ENCODE measurements at regions not wholly inside any gene's neighbourhood (a gene's known extent, or its start where the extent isn't known, plus 50 kb on each side); places are given as distances from the start of the nearest gene placed in this dataset.

- Histone ChIP-seq H3K36me3 (ENCODE audit: control insufficient read depth, insufficient read depth, low read length) (no peaks in the 10 kb centered on the region), H3K27me3 (replicated peaks; ENCODE audit: control insufficient read depth, insufficient read depth, low read length) (no peaks in the 10 kb centered on the region), H3K4me3 (replicated peaks; ENCODE audit: low read depth, low read length) (no peak overlapping the region)
- DNase-seq (ENCODE audit: extremely low read depth, insufficient read length) = no peak
- peak; percentile 26 for TF ChIP-seq CTCF (IDR thresholded peaks at IDR 0.05; ENCODE audit: insufficient read depth, low read length, poor library complexity, severe bottlenecking)
These were observed 143.0 kb upstream of the TARS1 start for GRCh38 chr5:33297760-33298216.

GRCh38 chr5:33299621-33300208, 141.1 kb upstream of the TARS1 start:
- no peaks in the 10 kb centered on the region for H3K36me3 ChIP-seq (ENCODE audit: control insufficient read depth, insufficient read depth, low read length)
- peak; percentile 13 for DNase-seq (ENCODE audit: extremely low read depth, insufficient read length)
- no peak overlapping the region for H3K4me3 ChIP-seq (replicated peaks; ENCODE audit: low read depth, low read length)
- TF ChIP-seq CTCF (IDR thresholded peaks at IDR 0.05; ENCODE audit: insufficient read depth, low read length, poor library complexity, severe bottlenecking) = peak; percentile 33
- H3K27me3 ChIP-seq (replicated peaks; ENCODE audit: control insufficient read depth, insufficient read depth, low read length) = no peaks in the 10 kb centered on the region

- no peak for TF ChIP-seq CTCF (IDR thresholded peaks at IDR 0.05; ENCODE audit: insufficient read depth, low read length, poor library complexity, severe bottlenecking)
- peak; percentile 22 for DNase-seq (ENCODE audit: extremely low read depth, insufficient read length)
- Histone ChIP-seq H3K27me3 (replicated peaks; ENCODE audit: control insufficient read depth, insufficient read depth, low read length) (no peaks in the 10 kb centered on the region), H3K4me3 (replicated peaks; ENCODE audit: low read depth, low read length) (no peak overlapping the region), H3K36me3 (ENCODE audit: control insufficient read depth, insufficient read depth, low read length) (no peaks in the 10 kb centered on the region)
These were observed 140.5 kb upstream of the TARS1 start for GRCh38 chr5:33300209-33300742.

GRCh38 chr5:33303579-33304095, 137.1 kb upstream of the TARS1 start:
- TF ChIP-seq CTCF (IDR thresholded peaks at IDR 0.05; ENCODE audit: insufficient read depth, low read length, poor library complexity, severe bottlenecking) = no peak
- Histone ChIP-seq H3K36me3 (ENCODE audit: control insufficient read depth, insufficient read depth, low read length) (no peaks in the 10 kb centered on the region), H3K27me3 (replicated peaks; ENCODE audit: control insufficient read depth, insufficient read depth, low read length) (no peaks in the 10 kb centered on the region), H3K4me3 (replicated peaks; ENCODE audit: low read depth, low read length) (no peak overlapping the region)
- no peak for DNase-seq (ENCODE audit: extremely low read depth, insufficient read length)

- Histone ChIP-seq H3K27me3 (replicated peaks; ENCODE audit: control insufficient read depth, insufficient read depth, low read length) (no peaks in the 10 kb centered on the region), H3K4me3 (replicated peaks; ENCODE audit: low read depth, low read length) (no peak overlapping the region), H3K36me3 (ENCODE audit: control insufficient read depth, insufficient read depth, low read length) (no peaks in the 10 kb centered on the region)
- TF ChIP-seq CTCF (IDR thresholded peaks at IDR 0.05; ENCODE audit: insufficient read depth, low read length, poor library complexity, severe bottlenecking) = no peak
- DNase-seq (ENCODE audit: extremely low read depth, insufficient read length) = no peak
These were observed 136.2 kb upstream of the TARS1 start for GRCh38 chr5:33304601-33305000.

Measured in GM06990 (cell line).